COLO668 (cell line): ENCODE measurements at regions not wholly inside any gene's neighbourhood (a gene's known extent, or its start where the extent isn't known, plus 50 kb on each side); places are given as distances from the start of the nearest gene placed in this dataset.

Source experiments
- DNase-seq: peaks from one replicate; lab custom pipeline; 2025; ENCODE audit not compliant: unreplicated experiment; lab: John Stamatoyannopoulos, UW

GRCh38 chr9:80320916-80321315, 749.2 kb downstream of the TLE4 start:
- no peak for DNase-seq

DNA sequence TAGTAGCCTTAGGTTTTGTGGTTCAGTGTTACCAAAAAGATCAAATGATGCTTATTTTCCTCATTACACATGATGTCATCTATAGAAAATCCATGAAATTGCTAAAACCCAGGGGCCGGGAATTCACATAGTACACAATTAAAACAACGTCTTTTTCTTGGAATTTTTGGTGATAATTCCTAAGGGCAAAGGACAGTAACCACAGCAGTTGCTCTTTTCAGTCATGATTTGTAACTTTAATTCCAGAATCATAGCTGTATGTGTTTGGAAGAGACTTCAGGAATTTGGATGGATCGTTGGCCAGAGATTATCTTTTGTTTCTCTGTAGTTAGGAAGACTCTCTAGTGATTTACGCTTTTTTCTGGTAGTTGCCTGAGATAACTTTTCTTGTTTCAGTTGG, 748.7 kb downstream of the TLE4 start:
- DNase-seq, result no peak

DNA sequence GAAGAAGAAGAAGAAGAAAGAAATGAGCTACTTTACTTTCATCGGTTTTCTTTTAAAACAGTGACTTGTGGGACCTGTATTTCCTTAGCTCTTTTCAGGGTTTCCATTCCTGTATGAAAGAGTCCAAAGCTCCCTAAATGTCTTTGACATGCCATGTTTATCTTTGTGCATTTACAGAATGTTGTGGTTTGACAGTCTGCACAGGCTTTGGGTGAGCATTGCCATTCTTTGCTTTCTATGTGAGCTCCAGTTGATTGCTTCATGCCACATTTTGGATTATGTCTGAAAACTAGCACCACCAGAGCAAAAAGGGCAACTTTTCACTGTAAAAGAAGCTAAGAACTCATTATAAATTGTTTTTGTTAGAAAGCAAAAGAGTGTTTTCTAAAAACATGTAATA, 733.4 kb downstream of the TLE4 start:
- no peak for DNase-seq

DNA sequence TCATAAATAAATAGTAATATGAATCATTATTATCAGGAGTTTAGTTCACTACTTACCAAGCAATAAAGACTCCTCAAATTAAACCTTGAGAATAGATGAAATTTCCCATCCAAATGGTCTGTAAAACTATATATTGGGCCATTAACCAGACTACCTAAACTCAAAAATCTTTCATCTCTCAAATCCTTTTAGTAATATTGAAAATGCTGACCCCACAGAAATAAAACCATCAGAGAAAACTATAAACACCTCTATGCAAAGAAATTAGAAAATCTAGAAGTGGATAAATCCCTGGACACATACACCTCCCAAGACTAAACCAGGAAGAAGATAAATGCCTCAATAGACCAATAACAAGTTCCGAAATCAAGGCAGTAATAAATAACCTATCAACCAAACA, 723.2 kb downstream of the TLE4 start:
- no peak for DNase-seq

DNA sequence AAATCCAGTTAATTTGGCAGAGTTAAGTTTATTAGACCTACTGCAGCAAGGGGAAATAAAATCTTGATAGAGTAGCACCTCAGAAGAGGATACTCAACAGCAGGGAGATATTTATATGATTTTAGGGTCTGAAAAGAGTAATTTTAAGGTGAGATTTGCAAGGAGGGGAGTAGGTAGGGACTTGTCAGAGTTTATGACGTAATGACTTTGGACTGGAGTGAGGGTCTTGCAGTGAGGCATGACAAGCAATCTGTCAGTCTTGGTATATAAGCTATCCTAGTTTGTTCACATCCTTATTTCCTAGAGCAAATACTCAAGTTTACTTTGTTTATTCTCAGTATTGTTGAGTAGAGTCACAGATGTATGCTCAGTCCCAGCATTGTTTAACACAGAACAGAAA, 722.6 kb downstream of the TLE4 start:
- no peak for DNase-seq

DNA sequence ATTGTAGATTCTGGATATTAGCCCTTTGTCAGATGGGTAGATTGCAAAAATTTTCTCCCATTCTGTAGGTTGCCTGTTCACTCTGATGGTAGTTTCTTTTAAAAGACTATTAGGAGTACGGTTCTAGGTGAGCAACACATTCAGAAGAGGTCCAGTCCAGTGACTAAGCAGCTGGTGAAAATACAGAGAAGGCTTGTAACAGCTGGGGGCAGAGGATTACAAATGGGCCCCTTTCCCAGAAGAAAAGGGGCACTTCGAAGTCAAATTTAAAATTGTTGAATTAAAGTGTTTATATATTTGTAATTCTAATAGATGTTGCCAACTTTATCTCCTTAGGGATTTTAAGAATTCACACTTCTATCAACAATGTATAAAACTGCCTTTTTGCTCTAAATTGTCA, 720.5 kb downstream of the TLE4 start:
- no peak for DNase-seq

DNA sequence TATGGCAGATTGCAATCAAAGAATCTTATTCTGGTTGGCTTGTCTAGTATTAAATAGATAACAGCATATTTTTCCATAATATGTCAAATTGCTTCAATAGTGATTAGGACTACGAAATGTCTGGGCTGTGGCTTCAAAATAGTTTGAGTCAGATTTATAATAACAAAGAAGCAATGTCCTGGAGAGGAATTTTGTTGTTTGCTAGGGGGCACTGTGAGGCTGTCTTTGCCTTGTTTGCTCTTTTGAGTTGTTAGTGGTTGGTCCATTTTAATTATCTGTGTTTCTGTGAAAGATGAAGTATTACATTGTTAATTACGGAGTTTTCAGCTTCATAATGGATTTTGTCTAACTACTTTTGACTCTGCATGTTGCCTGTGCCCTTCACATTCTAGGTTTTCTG, 713.6 kb downstream of the TLE4 start:
- DNase-seq, result no peak

DNA sequence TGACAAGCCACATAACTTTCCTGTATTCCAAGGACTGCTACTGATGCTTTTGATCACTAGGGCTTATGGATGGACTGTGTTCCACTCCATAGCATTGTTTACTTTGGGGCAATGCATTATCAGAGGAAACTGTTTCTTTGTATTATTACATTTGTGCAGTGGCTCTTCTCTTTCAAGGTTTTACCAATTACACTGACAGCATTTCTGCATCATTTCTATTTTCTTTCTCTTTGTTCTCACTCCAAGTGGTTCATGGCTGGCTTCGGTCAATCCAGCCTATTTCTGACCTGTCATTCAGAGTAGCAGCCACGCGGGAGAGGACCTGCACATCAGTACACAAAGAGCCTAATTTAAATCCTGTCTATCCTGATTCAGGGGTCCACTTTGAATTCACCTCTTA, 711.0 kb downstream of the TLE4 start:
- no peak for DNase-seq

DNA sequence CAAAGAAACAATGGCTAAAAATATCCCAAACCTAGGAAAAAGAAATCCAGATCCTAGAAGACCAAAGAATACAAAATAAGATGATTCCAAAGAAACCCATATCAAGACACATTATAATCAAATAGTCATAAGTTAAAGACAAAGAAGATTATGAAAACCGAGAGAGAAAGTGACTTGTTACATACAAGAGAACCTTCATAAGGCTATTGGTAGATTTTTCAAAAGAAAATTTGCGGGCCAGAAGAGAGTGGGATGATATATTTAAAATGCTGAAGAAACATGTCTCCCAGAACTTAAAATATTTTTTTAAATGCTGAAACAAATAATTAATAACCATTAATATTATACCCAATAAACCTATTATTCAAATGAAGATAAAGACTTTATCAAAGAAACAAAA, 687.3 kb downstream of the TLE4 start:
- DNase-seq, result no peak

- no peak for DNase-seq
Observed at GRCh38 chr9:80251778-80252177, 680.0 kb downstream of the TLE4 start.

DNA sequence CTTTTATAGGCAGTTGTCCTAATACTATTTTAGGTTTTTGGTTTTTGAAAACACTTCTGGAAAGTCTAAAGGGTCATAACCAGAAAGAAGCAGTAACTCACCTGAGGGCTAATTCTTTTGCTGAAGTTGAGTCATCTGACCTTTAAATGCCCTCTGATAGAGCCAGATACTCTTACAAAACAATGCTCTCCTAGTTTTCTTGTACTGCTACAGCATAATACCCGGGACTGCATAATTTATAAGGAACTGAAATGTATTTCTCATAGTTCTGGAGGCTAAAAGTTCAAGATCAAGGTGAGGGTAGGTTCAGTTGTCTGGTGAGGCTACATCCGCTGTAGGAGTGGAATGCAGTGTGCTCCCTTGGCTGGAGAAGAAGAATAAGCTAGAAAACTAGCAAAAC, 670.3 kb downstream of the TLE4 start:
- DNase-seq, result no peak

DNA sequence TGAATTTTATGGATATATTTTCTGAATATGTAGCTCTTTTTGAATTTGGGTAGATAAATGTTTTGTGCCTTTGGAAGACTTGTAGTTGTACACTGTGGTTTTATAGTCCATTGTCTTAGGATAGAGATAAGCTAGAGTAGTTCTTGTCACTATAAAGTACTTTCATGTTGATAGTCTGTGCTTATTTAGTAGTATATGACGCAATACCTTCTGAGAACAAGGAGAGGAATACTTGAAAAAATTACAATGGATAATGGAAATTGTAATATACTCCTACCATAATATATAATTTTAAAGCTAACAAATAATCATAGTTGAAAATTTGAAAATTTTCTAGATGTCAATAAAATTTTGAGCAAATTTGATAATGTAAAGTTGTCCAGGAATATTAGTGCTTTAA, 664.0 kb downstream of the TLE4 start:
- no peak for DNase-seq

DNA sequence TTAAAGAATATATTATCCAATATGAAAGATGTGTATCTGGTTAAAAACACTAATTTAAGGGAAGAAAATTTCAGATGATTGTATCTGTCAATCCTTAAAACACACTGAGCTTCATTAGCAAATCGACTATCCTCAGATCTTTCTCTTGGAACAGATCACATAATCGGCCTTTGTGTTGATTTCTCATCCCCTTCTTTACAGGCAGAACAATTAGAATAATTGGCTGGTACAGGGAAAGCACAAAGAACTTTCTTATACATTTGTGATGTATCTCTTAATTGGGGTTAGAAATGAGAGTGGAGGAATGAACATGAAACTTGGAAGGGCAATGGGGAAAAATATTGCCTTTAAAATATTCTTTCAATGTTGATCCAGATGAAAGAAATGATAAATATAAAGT, 662.1 kb downstream of the TLE4 start:
- DNase-seq, result no peak

DNA sequence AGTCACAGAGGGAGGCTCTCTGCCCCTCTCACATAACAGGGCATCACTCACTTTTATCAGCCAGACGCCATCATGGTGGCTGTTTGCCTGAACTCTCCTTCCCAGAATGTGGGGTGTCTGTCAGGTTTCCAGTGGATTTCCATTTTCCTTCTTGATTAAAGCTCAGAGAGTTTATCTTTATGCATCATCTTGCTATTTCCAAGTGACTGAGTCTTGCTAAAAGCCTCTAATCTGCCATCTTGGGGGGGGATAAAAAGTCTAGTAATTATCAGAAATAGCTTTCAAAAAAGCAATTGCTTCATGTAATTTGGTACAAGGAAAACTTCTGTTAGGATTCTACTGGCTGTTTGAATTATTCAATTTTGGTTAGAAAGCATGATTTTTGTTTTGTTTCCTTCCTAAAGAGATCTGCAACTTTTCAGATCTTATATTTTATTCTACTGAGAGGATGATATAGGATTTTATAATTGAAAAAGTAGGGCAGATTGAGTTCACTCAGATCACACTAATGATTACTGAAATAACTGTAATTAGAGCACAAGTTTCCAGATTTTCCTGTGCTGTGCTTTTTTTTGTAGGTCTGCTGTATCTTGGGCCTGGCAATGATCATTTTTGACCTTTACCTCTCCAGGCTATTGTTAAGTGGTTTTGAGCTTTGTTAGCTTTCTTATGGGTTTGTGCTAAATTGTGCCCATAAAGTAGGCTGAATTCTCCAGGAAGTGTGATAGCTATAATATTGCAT, 661.5 kb downstream of the TLE4 start:
- no peak for DNase-seq

GRCh38 chr9:80231318-80232236, 659.8 kb downstream of the TLE4 start:
- no peak for DNase-seq

- DNase-seq, result no peak
Observed at GRCh38 chr9:80223897-80224296, 652.1 kb downstream of the TLE4 start.

GRCh38 chr9:80222466-80223169, 650.9 kb downstream of the TLE4 start:
- no peak for DNase-seq

- no peak for DNase-seq
Observed at GRCh38 chr9:80218328-80218727, 646.6 kb downstream of the TLE4 start.

GRCh38 chr9:80213613-80214012, 641.8 kb downstream of the TLE4 start:
- DNase-seq, result no peak

- DNase-seq, result no peak
Observed at GRCh38 chr9:80208696-80209095, 636.9 kb downstream of the TLE4 start.

DNA sequence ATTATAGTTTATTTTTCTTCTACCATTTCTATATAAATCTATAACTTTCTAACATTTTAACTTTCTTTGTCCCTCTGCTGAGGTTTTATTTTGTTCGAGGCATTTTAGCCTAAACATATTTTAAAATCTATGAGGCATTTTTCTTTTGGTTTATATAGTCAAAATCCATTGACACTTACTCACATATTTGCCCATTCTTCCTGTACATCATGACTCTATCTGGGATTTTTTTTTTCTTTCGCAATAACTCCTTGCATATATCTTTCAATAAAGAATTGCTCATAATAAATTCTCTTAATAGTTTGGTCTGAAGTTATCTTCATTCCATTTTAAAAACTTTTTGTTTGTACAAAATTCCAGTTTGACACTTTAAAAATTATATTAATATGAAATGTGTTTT, 632.3 kb downstream of the TLE4 start:
- no peak for DNase-seq

GRCh38 chr9:80197661-80198060, 625.9 kb downstream of the TLE4 start:
- DNase-seq, result no peak
